Hepatocyte (in vitro differentiated cells): ENCODE measurements at regions not wholly inside any gene's neighbourhood (a gene's known extent, or its start where the extent isn't known, plus 50 kb on each side); places are given as distances from the start of the nearest gene placed in this dataset.

ENCODE experiments used
- DNase-seq: peaks from one replicate; pipeline ENCODE4 v3.0.0-alpha.2; 2016; ENCODE audit warnings: low spot score
- H2AFZ ChIP-seq: fragments of 200-600 bp; sonication (generic); 2 replicates; pipeline ENCODE4 v1.6.0; 2016; ENCODE audit warnings: antibody characterized with exemption, mild to moderate bottlenecking
- H3K27ac ChIP-seq: fragments of 200-600 bp; sonication (generic); 2 replicates; pipeline ENCODE4 v1.5.1; 2016; ENCODE audit warnings: mild to moderate bottlenecking
- H3K27me3 ChIP-seq: fragments of 200-600 bp; sonication (generic); 2 replicates; pipeline ENCODE4 v1.6.1; 2016
- H3K36me3 ChIP-seq: fragments of 200-600 bp; sonication (generic); replicated peaks from 2 replicates; pipeline ENCODE4 v1.5.1; 2016; ENCODE audit warnings: low read depth; ENCODE audit not compliant: insufficient read depth
- H3K4me1 ChIP-seq: fragments of 200-600 bp; sonication (generic); 2 replicates; pipeline ENCODE4 v1.5.1; 2016; ENCODE audit warnings: mild to moderate bottlenecking, moderate library complexity; ENCODE audit not compliant: insufficient read depth
- H3K4me2 ChIP-seq: fragments of 200-600 bp; sonication (generic); 2 replicates; pipeline ENCODE4 v1.6.0; 2016
- H3K4me3 ChIP-seq: fragments of 200-600 bp; sonication (generic); 2 replicates; pipeline ENCODE4 v1.5.1; 2016; ENCODE audit warnings: mild to moderate bottlenecking
- H3K79me2 ChIP-seq: fragments of 200-600 bp; sonication (generic); 2 replicates; pipeline ENCODE4 v1.6.0; 2017; ENCODE audit warnings: mild to moderate bottlenecking
- H3K9me2 ChIP-seq: fragments of 200-600 bp; sonication (generic); replicated peaks from 2 replicates; pipeline ENCODE4 v1.6.0; 2017; ENCODE audit warnings: mild to moderate bottlenecking; ENCODE audit not compliant: insufficient read depth
- H3K9me3 ChIP-seq: fragments of 200-600 bp; sonication (generic); 2 replicates; pipeline ENCODE4 v1.5.1; 2016; ENCODE audit warnings: low read depth, mild to moderate bottlenecking
- H4K20me1 ChIP-seq: fragments of 200-600 bp; sonication (generic); 2 replicates; pipeline ENCODE4 v1.6.0; 2016; ENCODE audit warnings: mild to moderate bottlenecking; ENCODE audit not compliant: insufficient read depth, poor library complexity, severe bottlenecking
- CTCF ChIP-seq: fragments of 200-600 bp; sonication (generic); IDR thresholded peaks from 2 replicates; pipeline ENCODE4 v1.5.1; 2016; ENCODE audit warnings: antibody characterized with exemption, mild to moderate bottlenecking; ENCODE audit not compliant: poor library complexity
- EZH2 ChIP-seq: fragments of 200-600 bp; sonication (generic); IDR thresholded peaks from 2 replicates; pipeline ENCODE4 v1.6.1; 2016; ENCODE audit warnings: antibody characterized with exemption, mild to moderate bottlenecking, borderline replicate concordance
- EZH2phosphoT487 ChIP-seq: fragments of 200-600 bp; sonication (generic); IDR thresholded peaks from one replicate; pipeline ENCODE4 v1.6.1; 2018; ENCODE audit warnings: antibody characterized with exemption, mild to moderate bottlenecking, low read depth, moderate library complexity; ENCODE audit not compliant: unreplicated experiment, severe bottlenecking
- WGBS: methylation state at CpG from one replicate; pipeline ENCODE4 v1.1.6; 2016; ENCODE audit warnings: low lambda C conversion rate; ENCODE audit errors: missing lambda C conversion rate; 5-methylcytosine and 5-hydroxymethylcytosine counted together

- Histone ChIP-seq H3K4me2 (no peak overlapping the region), H4K20me1 (no peaks in the 10 kb centered on the region), H2AFZ (no peak overlapping the region), H3K27me3 (no peaks in the 10 kb centered on the region), H3K36me3 (no peaks in the 10 kb centered on the region), H3K9me3 (no peaks in the 10 kb centered on the region), H3K4me1 (no peaks in the 10 kb centered on the region), H3K27ac (no peak overlapping the region), H3K4me3 (no peak overlapping the region), H3K79me2 (no peaks in the 10 kb centered on the region), H3K9me2 (no peaks in the 10 kb centered on the region)
- 75% methylated on average over 1 of the region's 1 CpG for WGBS
- TF ChIP-seq EZH2 (no peak), CTCF (no peak), EZH2phosphoT487 (no peak)
- DNase-seq, result no peak
These were observed 882.8 kb upstream of the ANO3 start for GRCh38 chr11:25449091-25449490.

- Histone ChIP-seq H3K4me2 (no peak overlapping the region), H4K20me1 (no peaks in the 10 kb centered on the region), H2AFZ (no peak overlapping the region), H3K27ac (no peak overlapping the region), H3K27me3 (no peaks in the 10 kb centered on the region), H3K36me3 (no peaks in the 10 kb centered on the region), H3K9me3 (no peaks in the 10 kb centered on the region), H3K4me3 (no peak overlapping the region), H3K9me2 (no peaks in the 10 kb centered on the region), H3K4me1 (no peaks in the 10 kb centered on the region), H3K79me2 (no peaks in the 10 kb centered on the region)
- WGBS, result 92% methylated on average over 8 of the region's 8 CpGs
- DNase-seq, result no peak
- TF ChIP-seq EZH2phosphoT487, result no peak
- TF ChIP-seq EZH2, result no peak
- no peak for TF ChIP-seq CTCF
These were observed 878.5 kb upstream of the ANO3 start for GRCh38 chr11:25453471-25453870.

GRCh38 chr11:25456211-25456610 lies 875.7 kb upstream of the ANO3 start:
- Histone ChIP-seq H3K79me2 (no peaks in the 10 kb centered on the region), H3K36me3 (no peaks in the 10 kb centered on the region), H4K20me1 (no peaks in the 10 kb centered on the region), H2AFZ (no peak overlapping the region), H3K4me1 (no peaks in the 10 kb centered on the region), H3K9me2 (no peaks in the 10 kb centered on the region), H3K4me3 (no peak overlapping the region), H3K27me3 (no peaks in the 10 kb centered on the region), H3K27ac (no peak overlapping the region), H3K9me3 (no peaks in the 10 kb centered on the region), H3K4me2 (no peak overlapping the region)
- TF ChIP-seq EZH2phosphoT487, result no peak
- no peak for TF ChIP-seq EZH2
- no peak for TF ChIP-seq CTCF
- no peak for DNase-seq
- 90% methylated on average over 1 of the region's 1 CpG for WGBS

- no peaks in the 10 kb centered on the region for H3K36me3 ChIP-seq
- no peaks in the 10 kb centered on the region for H4K20me1 ChIP-seq
- WGBS, result 66% methylated on average over 5 of the region's 5 CpGs
These were observed 847.9 kb upstream of the ANO3 start for GRCh38 chr11:25483915-25484635.

More at GRCh38 chr11:25483915-25484635, 847.9 kb upstream of the ANO3 start:
- Histone ChIP-seq H3K27me3 (no peaks in the 10 kb centered on the region), H3K9me2 (no peaks in the 10 kb centered on the region), H3K4me3 (no peak overlapping the region), H2AFZ (no peak overlapping the region), H3K9me3 (no peaks in the 10 kb centered on the region), H3K27ac (no peak overlapping the region), H3K79me2 (no peaks in the 10 kb centered on the region), H3K4me2 (no peak overlapping the region), H3K4me1 (peaks cover 15% of the 10 kb centered on the region)
- no peak for TF ChIP-seq EZH2
- TF ChIP-seq CTCF, result no peak
- TF ChIP-seq EZH2phosphoT487, result no peak
- no peak for DNase-seq
